HT-29 (cell line): ENCODE measurements at regions not wholly inside any gene's neighbourhood (a gene's known extent, or its start where the extent isn't known, plus 50 kb on each side); places are given as distances from the start of the nearest gene placed in this dataset.
"Not testable (repeated sequence)": the region's sequence is repeated elsewhere in the genome, so short reads cannot be mapped to it uniquely, and the experiment has no call there.

Source experiments
- DNase-seq: peaks from one replicate; pipeline ENCODE4 v3.0.0-alpha.2; 2015; ENCODE audit warnings: low spot score

GRCh38 chr9:96064826-96065481, 189.5 kb downstream of the ERCC6L2 start:
- DNase-seq, result no peak

- DNase-seq, result no peak
These were observed 187.4 kb downstream of the ERCC6L2 start for GRCh38 chr9:96062854-96063253.

GRCh38 chr9:96062031-96062430, 186.5 kb downstream of the ERCC6L2 start:
- DNase-seq, result no peak

GRCh38 chr9:96061293-96061987, 185.9 kb downstream of the ERCC6L2 start:
- peak; percentile 35 for DNase-seq

- DNase-seq, result no peak
These were observed 182.7 kb downstream of the ERCC6L2 start for GRCh38 chr9:96058218-96058617.

GRCh38 chr9:96057155-96057554, 181.7 kb downstream of the ERCC6L2 start:
- DNase-seq, result no peak

- DNase-seq, result no peak
These were observed 180.7 kb downstream of the ERCC6L2 start for GRCh38 chr9:96056226-96056625.

GRCh38 chr9:96054248-96054647, 178.8 kb downstream of the ERCC6L2 start:
- not testable (repeated sequence) for DNase-seq

GRCh38 chr9:96052686-96053085, 177.2 kb downstream of the ERCC6L2 start:
- no peak for DNase-seq

- no peak for DNase-seq
These were observed 175.9 kb downstream of the ERCC6L2 start for GRCh38 chr9:96051423-96051822.

- no peak for DNase-seq
These were observed 175.3 kb downstream of the ERCC6L2 start for GRCh38 chr9:96050861-96051155.

GRCh38 chr9:96050048-96050860, 174.8 kb downstream of the ERCC6L2 start:
- DNase-seq, result no peak

- no peak for DNase-seq
These were observed 173.7 kb downstream of the ERCC6L2 start for GRCh38 chr9:96048956-96049831.

- no peak for DNase-seq
These were observed 172.8 kb downstream of the ERCC6L2 start for GRCh38 chr9:96048104-96048955.

GRCh38 chr9:96047741-96048103, 172.2 kb downstream of the ERCC6L2 start:
- no peak for DNase-seq

- no peak for DNase-seq
These were observed 171.7 kb downstream of the ERCC6L2 start for GRCh38 chr9:96047116-96047639.

GRCh38 chr9:96045811-96046210, 170.3 kb downstream of the ERCC6L2 start:
- no peak for DNase-seq

- DNase-seq, result no peak
These were observed 168.9 kb downstream of the ERCC6L2 start for GRCh38 chr9:96044401-96044800.

- DNase-seq, result no peak
These were observed 165.3 kb downstream of the ERCC6L2 start for GRCh38 chr9:96040591-96041461.

- no peak for DNase-seq
These were observed 163.4 kb downstream of the ERCC6L2 start for GRCh38 chr9:96038914-96039313.
